Hepatic stellate cell (primary cell): ENCODE measurements at regions not wholly inside any gene's neighbourhood (a gene's known extent, or its start where the extent isn't known, plus 50 kb on each side); places are given as distances from the start of the nearest gene placed in this dataset.

Experiments used
- DNase-seq: peaks from one replicate; pipeline ENCODE4 v3.0.0; 2011; ENCODE audit warnings: low spot score

GRCh38 chr11:127330044-127330443, 329.5 kb upstream of the KIRREL3 start:
- no peak for DNase-seq

DNA sequence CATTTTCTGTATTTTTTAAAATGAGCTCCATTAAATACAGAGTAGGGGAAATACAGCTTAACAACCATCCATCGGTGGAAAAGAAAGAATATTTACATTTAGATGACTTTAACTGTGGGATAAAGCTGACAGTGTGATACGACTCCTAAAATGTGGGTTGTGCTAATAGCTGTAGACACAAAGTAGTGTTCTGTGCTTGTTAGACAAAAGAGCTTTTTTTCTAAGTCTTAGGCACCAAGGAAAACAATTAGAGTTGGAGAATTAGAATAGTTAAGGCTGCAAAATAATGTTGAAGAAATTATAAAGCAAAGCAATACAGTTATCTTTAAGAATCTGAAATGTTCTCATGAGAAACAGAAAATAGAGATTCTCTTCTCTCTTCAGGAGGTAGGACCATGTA, 307.7 kb upstream of the KIRREL3 start:
- no peak for DNase-seq

- DNase-seq = no peak
These were observed 307.1 kb upstream of the KIRREL3 start for GRCh38 chr11:127307700-127308099.

DNA sequence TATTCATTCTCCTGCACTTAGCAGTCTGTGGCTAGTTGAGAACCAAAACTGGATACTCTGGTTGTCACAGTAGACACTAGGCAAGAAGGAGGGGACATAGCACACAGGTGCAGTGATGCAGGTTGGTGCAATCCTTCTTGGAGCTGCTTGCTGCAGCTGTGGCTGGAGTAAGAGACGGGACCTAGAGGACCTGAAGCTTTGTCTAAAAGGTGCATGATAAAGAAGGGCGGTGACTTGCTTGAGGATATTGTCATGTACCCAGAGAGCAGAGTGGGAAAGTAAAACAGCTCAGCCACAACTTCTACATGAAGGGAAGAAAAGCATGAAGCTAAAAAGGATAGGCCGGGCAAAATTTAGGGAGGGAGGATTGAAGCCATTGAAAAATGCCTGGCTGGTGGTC, 304.1 kb upstream of the KIRREL3 start:
- DNase-seq = no peak

GRCh38 chr11:127288926-127289325, 288.4 kb upstream of the KIRREL3 start:
- DNase-seq = no peak

DNA sequence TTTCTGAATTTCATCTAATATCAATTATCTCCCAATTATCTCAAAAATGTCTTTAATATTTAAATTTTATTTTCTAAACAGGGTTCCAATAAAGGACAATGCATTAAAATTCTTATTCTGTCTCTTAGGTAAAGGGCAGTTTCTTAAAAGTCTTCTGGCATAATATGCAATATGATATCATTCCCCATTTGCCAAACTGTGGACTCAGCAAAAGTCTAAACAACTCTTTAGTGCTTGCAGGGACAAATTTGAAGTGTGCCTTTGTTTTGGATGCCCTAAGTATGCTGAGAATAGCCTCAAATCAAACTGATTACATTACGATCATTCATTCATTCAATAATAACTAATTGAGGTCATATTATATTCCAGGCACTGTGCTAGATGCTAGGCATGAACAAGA, 281.0 kb upstream of the KIRREL3 start:
- no peak for DNase-seq

DNA sequence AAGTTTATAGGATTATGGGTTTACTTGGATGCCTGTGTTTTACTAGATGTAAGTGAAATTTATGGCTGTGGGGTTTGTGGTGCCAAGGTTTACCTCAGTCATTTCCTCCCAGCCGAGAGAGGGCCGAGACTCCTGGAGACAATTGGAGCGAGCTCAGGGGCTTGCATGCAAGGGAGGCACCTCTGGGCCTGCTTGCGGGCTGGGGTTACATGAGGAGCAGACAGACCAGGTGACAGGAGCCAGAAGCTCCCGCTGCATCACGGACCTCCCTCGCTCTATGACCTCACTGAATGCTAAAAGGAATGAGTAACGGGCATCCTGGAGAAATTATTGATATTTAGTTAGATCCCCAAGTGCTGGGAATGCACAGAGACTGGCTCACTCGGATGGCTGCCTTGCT, 275.2 kb upstream of the KIRREL3 start:
- DNase-seq = no peak

DNA sequence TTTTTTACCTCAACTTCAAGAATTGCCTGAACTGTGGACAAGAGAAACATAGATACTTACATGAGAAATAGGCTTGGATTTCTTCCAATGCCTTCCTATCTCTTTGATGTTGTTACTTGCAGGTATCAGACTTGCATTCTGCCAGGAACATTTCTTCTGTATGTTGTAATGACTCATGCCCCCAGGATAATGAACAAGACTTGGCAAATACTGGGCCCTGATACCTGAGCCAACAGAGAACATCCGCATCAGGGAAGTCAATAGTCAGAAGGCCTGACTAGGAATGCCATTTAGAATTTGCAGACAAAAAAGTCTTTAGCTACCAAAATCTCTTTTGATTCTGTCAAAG, 273.7 kb upstream of the KIRREL3 start:
- DNase-seq = no peak

DNA sequence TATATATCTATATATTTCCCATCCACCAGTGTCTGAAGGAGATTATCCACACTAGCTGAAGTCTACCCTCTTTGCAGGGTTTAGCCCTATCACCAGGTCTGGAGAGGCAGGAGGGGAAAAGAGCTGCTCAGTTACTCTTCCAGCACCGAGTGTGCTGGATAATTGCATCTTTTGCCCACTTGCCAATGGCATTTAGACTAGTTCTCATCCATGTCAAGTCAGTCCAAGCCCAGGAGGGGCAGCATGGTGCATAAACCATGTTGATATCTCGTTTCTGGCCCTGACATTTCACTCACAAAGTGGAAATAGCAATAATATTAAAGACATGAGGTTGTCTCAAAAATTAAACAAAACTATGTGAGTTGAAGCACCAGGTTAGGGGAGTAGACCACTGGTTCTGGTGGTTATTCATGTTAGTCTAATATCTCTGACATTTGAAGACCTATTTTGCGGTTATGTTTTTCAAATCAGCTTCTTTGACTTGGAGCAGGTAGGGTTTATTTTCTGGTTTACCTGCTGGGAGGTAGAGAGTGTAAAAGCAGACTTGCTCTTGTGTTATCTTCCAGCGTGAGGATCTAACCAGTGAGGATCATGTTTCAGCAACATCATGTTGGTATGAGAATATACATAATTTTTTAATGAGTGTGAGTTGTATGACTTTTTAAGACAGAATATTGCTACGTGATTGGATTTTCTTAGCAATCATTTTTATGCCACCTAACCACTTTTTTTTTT, 273.2 kb upstream of the KIRREL3 start:
- no peak for DNase-seq

DNA sequence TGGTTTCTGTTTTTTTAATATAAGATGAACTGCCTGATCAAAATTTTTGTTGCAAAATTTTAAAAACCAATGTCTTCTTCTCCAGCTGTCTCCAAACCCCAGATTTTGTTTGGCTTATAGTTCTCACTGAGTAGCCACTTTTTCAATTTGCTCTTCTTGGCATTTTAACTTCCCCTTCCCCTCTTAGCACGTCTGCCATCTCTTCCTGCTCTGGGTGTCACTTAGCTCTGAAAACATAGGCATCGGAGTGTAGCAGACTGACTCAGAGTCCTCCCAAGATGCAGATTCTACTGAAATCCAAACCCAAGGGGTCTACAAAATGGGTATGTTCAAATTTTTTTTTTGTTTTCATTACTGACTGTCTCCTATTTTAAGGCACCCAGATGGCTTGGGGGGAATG, 270.3 kb upstream of the KIRREL3 start:
- no peak for DNase-seq

GRCh38 chr11:127269911-127270310, 269.3 kb upstream of the KIRREL3 start:
- DNase-seq = no peak

DNA sequence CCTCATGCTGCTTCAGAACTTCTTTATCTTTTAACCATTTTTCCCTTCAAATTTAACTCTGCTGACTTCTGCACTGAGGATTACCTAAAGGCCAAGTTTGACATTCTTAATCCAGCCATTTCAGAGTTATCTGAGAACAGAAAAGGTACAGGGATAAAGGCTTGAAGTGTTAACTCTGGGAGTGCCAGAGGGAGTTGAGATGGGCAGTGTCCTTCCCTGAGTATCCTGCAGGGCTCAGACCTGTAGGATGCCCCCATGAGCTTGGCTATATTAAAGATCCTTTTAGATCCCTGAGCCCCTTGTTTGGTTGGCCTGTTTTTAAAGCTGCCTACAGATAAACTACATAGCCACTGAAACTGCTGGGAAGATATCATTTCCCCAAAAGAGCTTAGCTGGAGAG, 268.4 kb upstream of the KIRREL3 start:
- DNase-seq = no peak

GRCh38 chr11:127268521-127268920, 268.0 kb upstream of the KIRREL3 start:
- no peak for DNase-seq

- DNase-seq = no peak
These were observed 258.5 kb upstream of the KIRREL3 start for GRCh38 chr11:127259102-127259501.

DNA sequence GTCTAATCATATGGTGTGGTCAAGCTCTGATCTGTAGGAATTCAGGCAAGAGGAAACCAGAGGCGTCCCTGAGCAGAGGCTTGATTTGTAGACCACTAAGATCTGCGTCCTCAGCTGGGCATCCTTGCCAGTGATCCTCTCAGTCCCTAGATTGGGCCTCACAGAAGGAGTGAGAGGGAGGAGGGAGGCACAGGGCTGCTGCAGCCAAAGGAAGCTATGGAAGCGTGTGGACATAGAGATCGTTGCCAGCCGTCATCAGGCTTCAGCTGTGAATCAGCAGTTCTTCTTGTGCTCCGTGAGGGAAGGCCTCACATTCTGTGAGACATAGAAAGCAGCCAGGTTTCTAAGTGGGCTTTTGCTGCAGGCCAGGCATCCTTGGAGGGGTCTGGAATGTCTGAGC, 254.6 kb upstream of the KIRREL3 start:
- DNase-seq = no peak

DNA sequence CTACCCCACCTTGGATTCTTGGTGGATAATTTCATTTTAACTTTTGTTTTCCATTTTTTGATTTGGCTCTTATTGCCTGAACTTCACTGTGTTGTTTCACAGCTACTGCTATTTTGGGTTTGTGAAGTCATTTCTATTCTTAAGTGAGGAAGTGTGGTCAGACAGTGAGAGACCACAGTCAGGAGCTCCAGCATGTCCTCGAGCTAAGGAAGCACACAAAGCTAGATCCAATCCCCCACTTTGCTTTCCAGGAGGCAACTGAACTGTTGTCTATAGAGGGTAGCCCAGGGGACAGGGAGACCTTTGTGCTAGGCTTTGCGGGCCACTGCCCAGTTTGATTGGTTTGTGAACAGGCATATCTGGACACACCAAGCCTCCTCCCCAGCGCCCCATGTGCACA, 251.8 kb upstream of the KIRREL3 start:
- no peak for DNase-seq

DNA sequence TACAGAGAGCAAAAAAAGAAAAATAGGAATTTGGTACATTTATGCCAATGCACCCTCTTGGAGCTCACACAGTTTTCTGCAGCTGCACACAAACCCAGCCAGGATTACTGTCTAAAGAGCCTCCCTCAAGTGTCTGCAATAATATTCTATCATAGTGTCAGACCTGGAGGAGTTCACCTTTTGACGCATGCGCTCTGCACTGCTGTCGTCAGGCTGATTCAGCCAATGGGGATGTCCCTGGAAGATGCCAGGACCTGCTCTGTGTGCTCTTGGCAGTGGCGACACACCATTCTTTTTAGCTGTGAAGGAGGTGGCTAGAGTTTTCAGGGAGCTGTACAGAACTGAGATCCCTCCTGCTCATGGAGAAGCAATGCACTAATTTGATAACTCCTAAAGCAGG, 249.0 kb upstream of the KIRREL3 start:
- no peak for DNase-seq

- DNase-seq = no peak
These were observed 247.9 kb upstream of the KIRREL3 start for GRCh38 chr11:127248476-127248875.

- DNase-seq = no peak
These were observed 246.8 kb upstream of the KIRREL3 start for GRCh38 chr11:127247261-127247851.

- no peak for DNase-seq
These were observed 242.1 kb upstream of the KIRREL3 start for GRCh38 chr11:127242676-127243075.

DNA sequence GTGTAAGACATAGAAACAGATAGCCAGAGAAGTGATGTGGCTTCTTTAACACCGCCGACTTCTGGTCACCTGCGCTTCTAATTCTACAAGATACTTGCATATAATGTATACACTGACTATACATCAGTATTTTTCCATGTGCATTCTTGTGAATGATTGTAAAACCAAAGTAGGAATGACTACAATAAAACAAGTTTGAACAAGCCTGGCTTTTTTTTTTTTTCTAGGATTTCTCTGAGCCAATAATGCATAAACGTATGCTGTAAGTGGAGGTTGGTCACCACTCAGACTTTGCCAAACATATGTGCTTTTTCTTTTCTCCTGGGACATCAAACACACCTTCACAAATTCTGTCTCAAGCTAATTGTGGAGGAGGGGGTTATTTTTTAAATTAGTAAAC, 237.8 kb upstream of the KIRREL3 start:
- no peak for DNase-seq

DNA sequence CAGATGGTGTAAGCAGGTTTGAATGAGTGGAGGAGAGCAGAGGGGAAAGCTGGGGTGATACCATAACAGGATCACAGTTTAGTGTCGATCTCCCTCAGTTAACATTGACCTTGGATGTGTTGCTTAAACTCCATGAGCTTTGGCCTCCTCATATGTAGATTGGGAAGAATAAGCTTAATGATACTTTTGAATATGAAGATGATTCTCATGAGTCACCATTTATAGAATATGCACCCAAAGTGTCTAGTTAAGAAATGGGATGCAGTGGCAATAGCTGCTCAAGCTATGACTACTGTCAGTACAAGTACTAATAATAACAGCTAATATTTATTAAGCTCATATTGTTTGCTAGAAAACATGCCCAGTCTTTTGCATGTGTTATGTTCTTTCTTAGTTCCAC, 236.2 kb upstream of the KIRREL3 start:
- no peak for DNase-seq

GRCh38 chr11:127233998-127234397, 233.4 kb upstream of the KIRREL3 start:
- no peak for DNase-seq

GRCh38 chr11:127230392-127230791, 229.8 kb upstream of the KIRREL3 start:
- no peak for DNase-seq
